ENCODE measurements at regions not wholly inside any gene's neighbourhood (a gene's known extent, or its start where the extent isn't known, plus 50 kb on each side); places are given as distances from the start of the nearest gene placed in this dataset.

- Histone ChIP-seq H3K4me3 (no peak overlapping the region), H3K27ac (no peak overlapping the region), H3K9me3 (no peaks in the 10 kb centered on the region), H3K4me1 (peaks cover 12% of the 10 kb centered on the region), H3K27me3 (ENCODE audit: insufficient read depth in 3 of 3, low read length in 2 of 3) (no peaks in the 10 kb centered on the region), H3K36me3 (ENCODE audit: insufficient read depth in 1 of 2, low read depth in 1 of 2) (no peaks in the 10 kb centered on the region)
- 72 to 81% (median 74%) methylated on average over 6 of the region's 6 CpGs for WGBS, 3 donors
- DNase-seq = no peak
- no peak for TF ChIP-seq CTCF (IDR thresholded peaks at IDR 0.05)
- ATAC-seq = no peak
- intact Hi-C loops (cut with DNase I) = no loop called here
Observed at GRCh38 chr11:87451395-87451794, 413.7 kb downstream of the TMEM135 start.

GRCh38 chr11:87447606-87448005, 409.9 kb downstream of the TMEM135 start:
- no peaks in the 10 kb centered on the region for H3K27me3 ChIP-seq (ENCODE audit: insufficient read depth in 3 of 3, low read length in 2 of 3)
- H3K4me3 ChIP-seq = no peak overlapping the region
- WGBS, 3 donors = 89 to 90% (median 89%) methylated on average over 2 of the region's 2 CpGs
- DNase-seq (no peak), ATAC-seq (no peak)
- no peaks in the 10 kb centered on the region for H3K9me3 ChIP-seq
- H3K4me1 ChIP-seq = no peaks in the 10 kb centered on the region
- no peak for TF ChIP-seq CTCF (IDR thresholded peaks at IDR 0.05)
- no peak overlapping the region for H3K27ac ChIP-seq
- no peaks in the 10 kb centered on the region for H3K36me3 ChIP-seq (ENCODE audit: insufficient read depth in 1 of 2, low read depth in 1 of 2)
- intact Hi-C loops (cut with DNase I) = no loop called here

GRCh38 chr11:87444993-87445392, 407.3 kb downstream of the TMEM135 start:
- no peak overlapping the region for H3K4me3 ChIP-seq
- H3K36me3 ChIP-seq (ENCODE audit: insufficient read depth in 1 of 2, low read depth in 1 of 2) = no peaks in the 10 kb centered on the region
- DNase-seq = no peak
- no peak overlapping the region for H3K27ac ChIP-seq
- no peaks in the 10 kb centered on the region for H3K9me3 ChIP-seq
- no peaks in the 10 kb centered on the region for H3K4me1 ChIP-seq
- intact Hi-C loops (cut with DNase I) = no loop called here
- no peak for TF ChIP-seq CTCF (IDR thresholded peaks at IDR 0.05)
- H3K27me3 ChIP-seq (ENCODE audit: insufficient read depth in 3 of 3, low read length in 2 of 3) = no peaks in the 10 kb centered on the region
- 67 to 93% (median 81%) methylated on average over 1 of the region's 1 CpG for WGBS, 3 donors
- ATAC-seq = no peak

- no peaks in the 10 kb centered on the region for H3K27me3 ChIP-seq (ENCODE audit: insufficient read depth in 3 of 3, low read length in 2 of 3)
- TF ChIP-seq CTCF (IDR thresholded peaks at IDR 0.05) = no peak
- ATAC-seq = no peak
Observed at GRCh38 chr11:87443707-87444106, 406.0 kb downstream of the TMEM135 start.

GRCh38 chr11:87440076-87440770, 402.5 kb downstream of the TMEM135 start:
- no peaks in the 10 kb centered on the region for H3K4me1 ChIP-seq
- no peaks in the 10 kb centered on the region for H3K9me3 ChIP-seq
- no peak for TF ChIP-seq CTCF (IDR thresholded peaks at IDR 0.05)
- intact Hi-C loops (cut with DNase I) = no loop called here
- no peaks in the 10 kb centered on the region for H3K27me3 ChIP-seq (ENCODE audit: insufficient read depth in 3 of 3, low read length in 2 of 3)
- 48 to 64% (median 59%) methylated on average over 3 of the region's 3 CpGs for WGBS, 3 donors
- ATAC-seq (no peak), DNase-seq (no peak)
- no peak overlapping the region for H3K4me3 ChIP-seq
- H3K36me3 ChIP-seq (ENCODE audit: insufficient read depth in 1 of 2, low read depth in 1 of 2) = no peaks in the 10 kb centered on the region
- H3K27ac ChIP-seq = no peak overlapping the region

More at GRCh38 chr11:87443707-87444106, 406.0 kb downstream of the TMEM135 start:
- intact Hi-C loops (cut with DNase I) = no loop called here
- no peak overlapping the region for H3K27ac ChIP-seq
- H3K4me3 ChIP-seq = no peak overlapping the region
- no peaks in the 10 kb centered on the region for H3K9me3 ChIP-seq
- H3K36me3 ChIP-seq (ENCODE audit: insufficient read depth in 1 of 2, low read depth in 1 of 2) = no peaks in the 10 kb centered on the region
- 89 to 94% (median 91%) methylated on average over 2 of the region's 2 CpGs for WGBS, 3 donors
- DNase-seq = no peak
- no peaks in the 10 kb centered on the region for H3K4me1 ChIP-seq

Data from psoas muscle (tissue), 7 donors.